Breast epithelium (tissue), 3 donors: ENCODE measurements at regions not wholly inside any gene's neighbourhood (a gene's known extent, or its start where the extent isn't known, plus 50 kb on each side); places are given as distances from the start of the nearest gene placed in this dataset.

Experiments used
- CTCF ChIP-seq, 3 donors: fragments of 450-650 bp; IDR thresholded peaks; one replicate each; pipeline ENCODE4 v1.5.1; 2016 to 2017; ENCODE audit warnings: antibody characterized with exemption in 3 of 3, mild to moderate bottlenecking in 3 of 3, moderate library complexity in 3 of 3
- POLR2A ChIP-seq: fragments of 450-650 bp; IDR thresholded peaks from one replicate; pipeline ENCODE4 v1.6.1; 2016; ENCODE audit warnings: antibody characterized with exemption, mild to moderate bottlenecking, moderate library complexity
- POLR2AphosphoS5 ChIP-seq, 3 donors: sonication (generic); formaldehyde crosslinking; IDR thresholded peaks; one replicate each; pipeline ENCODE4 v1.6.1; 2017; ENCODE audit warnings: antibody characterized with exemption in 3 of 3

GRCh38 chr12:58288190-58288589 lies 346.8 kb downstream of the ATP23 start:
- TF ChIP-seq POLR2A (no peak), CTCF (IDR thresholded peaks at IDR 0.05) (no peak), POLR2AphosphoS5 (IDR thresholded peaks at IDR 0.05) (no peak)
